IMR-90 (cell line): ENCODE measurements at regions not wholly inside any gene's neighbourhood (a gene's known extent, or its start where the extent isn't known, plus 50 kb on each side); places are given as distances from the start of the nearest gene placed in this dataset.

Experiments
- ATAC-seq: fragments of 200-7000 bp; cut with Tn5 transposase; 2 replicates; pipeline ENCODE4 v1.9.1; 2020; ENCODE audit warnings: low read depth, mild to moderate bottlenecking, moderate library complexity
- BruUV-seq: library from RNA; stranded (reverse); fragments of 400-500 nt; replicated peaks from 2 replicates; lab custom pipeline; 2021; lab: Mats Ljungman, UMichigan
- CTCF ChIA-PET: fragments of 300-600 bp; formaldehyde crosslinking; extraction: SDS; loops from one replicate; lab custom pipeline; 2021; ENCODE audit warnings: antibody characterized with exemption; lab: Yijun Ruan, JAX
- POLR2A ChIA-PET: fragments of 300-600 bp; sonication (Branson Sonifier 250); formaldehyde crosslinking; loops from one replicate; lab custom pipeline; 2022; ENCODE audit warnings: antibody characterized with exemption; ENCODE audit not compliant: unreplicated experiment; lab: Charles Lee
- DNase-seq: peaks from one replicate; pipeline ENCODE4 v3.0.0; 2013
- H2AFZ ChIP-seq: replicated peaks from 2 replicates; pipeline ENCODE3; 2013; ENCODE audit warnings: low read length, mild to moderate bottlenecking; ENCODE audit not compliant: poor library complexity
- H2AK5ac ChIP-seq: 2 replicates; pipeline ENCODE4 v1.6.1; 2013; ENCODE audit warnings: low read depth, low read length, inconsistent platforms
- H2AK9ac ChIP-seq: replicated peaks from 2 replicates; pipeline ENCODE3; 2013; ENCODE audit warnings: mild to moderate bottlenecking, low read depth, low read length, moderate library complexity; ENCODE audit not compliant: poor library complexity
- H2BK120ac ChIP-seq: 2 replicates; pipeline ENCODE4 v1.6.1; 2013; ENCODE audit warnings: low read depth, low read length, inconsistent platforms
- H2BK15ac ChIP-seq: 3 replicates; pipeline ENCODE4 v1.6.1; 2013; ENCODE audit warnings: low read depth, low read length, inconsistent platforms
- H2BK20ac ChIP-seq: 2 replicates; pipeline ENCODE4 v1.6.1; 2013; ENCODE audit warnings: low read depth, mild to moderate bottlenecking, inconsistent platforms, low read length, moderate library complexity
- H2BK5ac ChIP-seq: 2 replicates; pipeline ENCODE4 v1.6.1; 2013; ENCODE audit warnings: mild to moderate bottlenecking, low read depth, low read length, inconsistent platforms; ENCODE audit not compliant: poor library complexity, severe bottlenecking
- H3K14ac ChIP-seq: replicated peaks from 2 replicates; pipeline ENCODE4 v1.6.1; 2013; ENCODE audit warnings: low read depth, low read length, inconsistent platforms
- H3K18ac ChIP-seq: 2 replicates; pipeline ENCODE4 v1.6.1; 2013; ENCODE audit warnings: low read depth, low read length, control low read depth
- H3K23ac ChIP-seq: 2 replicates; pipeline ENCODE4 v1.6.1; 2013; ENCODE audit warnings: low read depth, low read length, inconsistent platforms
- H3K27ac ChIP-seq: 2 replicates; pipeline ENCODE4 v1.5.1; 2013; ENCODE audit warnings: mild to moderate bottlenecking, control low read depth, low read length; ENCODE audit not compliant: insufficient read depth
- H3K27me3 ChIP-seq: 2 replicates; pipeline ENCODE4 v1.6.1; 2013; ENCODE audit warnings: low read length; ENCODE audit not compliant: control insufficient read depth, insufficient read depth
- H3K36me3 ChIP-seq: 2 replicates; pipeline ENCODE4 v1.6.1; 2013; ENCODE audit warnings: low read length, mixed read lengths; ENCODE audit not compliant: control insufficient read depth, insufficient read depth
- H3K4ac ChIP-seq: 2 replicates; pipeline ENCODE4 v1.6.1; 2013; ENCODE audit warnings: low read depth, low read length, inconsistent platforms
- H3K4me1 ChIP-seq: 2 replicates; pipeline ENCODE4 v1.6.1; 2013; ENCODE audit warnings: low read length, mixed read lengths; ENCODE audit not compliant: control insufficient read depth, insufficient read depth
- H3K4me2 ChIP-seq: 2 replicates; pipeline ENCODE4 v1.6.1; 2013; ENCODE audit warnings: low read depth, mild to moderate bottlenecking, control low read depth, low read length, moderate library complexity
- H3K4me3 ChIP-seq: 2 replicates; pipeline ENCODE4 v1.5.1; 2013; ENCODE audit warnings: low read depth, mild to moderate bottlenecking, control low read depth, low read length, moderate library complexity; ENCODE audit not compliant: insufficient read depth
- H3K56ac ChIP-seq: 2 replicates; pipeline ENCODE4 v1.6.1; 2013; ENCODE audit warnings: low read length, inconsistent platforms; ENCODE audit not compliant: insufficient read depth; ENCODE audit errors: extremely low read depth
- H3K79me1 ChIP-seq, 2 experiments: 2 replicates each; pipeline ENCODE4 v1.6.1; 2013; ENCODE audit warnings: low read length in 2 of 2, inconsistent platforms in 1 of 2, low read depth in 1 of 2
- H3K9ac ChIP-seq: 2 replicates; pipeline ENCODE4 v1.6.1; 2013; ENCODE audit warnings: low read depth, low read length, control low read depth
- H3K9me1 ChIP-seq: 2 replicates; pipeline ENCODE4 v1.6.1; 2013; ENCODE audit warnings: low read length, inconsistent platforms; ENCODE audit not compliant: insufficient read depth
- H3K9me3 ChIP-seq: 2 replicates; pipeline ENCODE4 v1.6.1; 2013; ENCODE audit warnings: low read length; ENCODE audit not compliant: control insufficient read depth, insufficient read depth
- H4K20me1 ChIP-seq: 2 replicates; pipeline ENCODE4 v1.6.1; 2013; ENCODE audit warnings: low read length, inconsistent platforms; ENCODE audit not compliant: insufficient read depth
- H4K5ac ChIP-seq: 2 replicates; pipeline ENCODE4 v1.6.1; 2013; ENCODE audit warnings: mild to moderate bottlenecking, low read depth, low read length, control low read depth
- H4K8ac ChIP-seq, 2 experiments: 2 replicates each; pipeline ENCODE4 v1.6.1; 2013; ENCODE audit warnings: low read depth in 2 of 2, low read length in 2 of 2, control low read depth in 1 of 2, inconsistent platforms in 1 of 2
- H4K91ac ChIP-seq: 2 replicates; pipeline ENCODE4 v1.6.1; 2013; ENCODE audit warnings: low read depth, low read length, inconsistent platforms; ENCODE audit not compliant: insufficient read depth
- BHLHE40 ChIP-seq: fragments of 150-350 bp; IDR thresholded peaks from 2 replicates; pipeline ENCODE4 v1.6.1; 2016; ENCODE audit warnings: mild to moderate bottlenecking, low read depth, low read length
- CEBPB ChIP-seq: IDR thresholded peaks from 2 replicates; pipeline ENCODE4 v1.6.1; 2012; ENCODE audit warnings: low read depth, low read length, improper control_type of control experiment
- CHD1 ChIP-seq: IDR thresholded peaks from 2 replicates; pipeline ENCODE4 v1.6.1; 2012; ENCODE audit warnings: low read depth, low read length, improper control_type of control experiment
- CTCF ChIP-seq: conservative IDR thresholded peaks from 2 replicates; pipeline ENCODE4 v1.5.1; 2012; ENCODE audit warnings: mild to moderate bottlenecking, low read depth, low read length, improper control_type of control experiment
- FOS ChIP-seq: fragments of 150-350 bp; IDR thresholded peaks from 2 replicates; pipeline ENCODE4 v1.6.1; 2016; ENCODE audit warnings: low read depth, low read length
- MAFK ChIP-seq: IDR thresholded peaks from 2 replicates; pipeline ENCODE4 v1.6.1; 2012; ENCODE audit warnings: low read depth, low read length, improper control_type of control experiment
- MAZ ChIP-seq: IDR thresholded peaks from 2 replicates; pipeline ENCODE4 v1.6.1; 2012; ENCODE audit warnings: low read depth, mild to moderate bottlenecking, low read length, improper control_type of control experiment, moderate library complexity, borderline replicate concordance
- MXI1 ChIP-seq: IDR thresholded peaks from 2 replicates; pipeline ENCODE4 v1.6.1; 2012; ENCODE audit warnings: low read depth, mild to moderate bottlenecking, low read length, moderate library complexity, borderline replicate concordance
- NFE2L2 ChIP-seq: fragments of 150-350 bp; IDR thresholded peaks from 2 replicates; pipeline ENCODE4 v1.6.1; 2016; ENCODE audit warnings: low read depth, mild to moderate bottlenecking, low read length
- RAD21 ChIP-seq: IDR thresholded peaks from 2 replicates; pipeline ENCODE4 v1.6.1; 2012; ENCODE audit warnings: low read length, improper control_type of control experiment
- RCOR1 ChIP-seq: IDR thresholded peaks from 2 replicates; pipeline ENCODE4 v1.6.1; 2012; ENCODE audit warnings: mild to moderate bottlenecking, low read length, improper control_type of control experiment; ENCODE audit not compliant: insufficient replicate concordance
- RFX5 ChIP-seq: IDR thresholded peaks from 2 replicates; pipeline ENCODE4 v1.8.0; 2012; ENCODE audit warnings: low read depth, mild to moderate bottlenecking, low read length, moderate library complexity
- SMC3 ChIP-seq: fragments of 150-350 bp; IDR thresholded peaks from 2 replicates; pipeline ENCODE4 v1.6.1; 2016; ENCODE audit warnings: low read depth, mild to moderate bottlenecking, antibody characterized with exemption, low read length, moderate library complexity
- USF2 ChIP-seq: fragments of 150-350 bp; IDR thresholded peaks from 2 replicates; pipeline ENCODE4 v1.6.1; 2017; ENCODE audit warnings: mild to moderate bottlenecking, antibody characterized with exemption, low read length, low read depth
- WGBS, 2 experiments: methylation state at CpG; one replicate each; pipeline versions ENCODE4 v1.1.5 to v1.1.7; 2013; ENCODE audit warnings: missing lambda C conversion rate in 2 of 2; ENCODE audit not compliant: insufficient read length in 1 of 2; ENCODE audit errors: extremely low coverage in 2 of 2; 5-methylcytosine and 5-hydroxymethylcytosine counted together
- dilution Hi-C: fragments of 300-500 bp; cut with HindIII; formaldehyde crosslinking; loops from one replicate; pipeline ENCODE4 v1.14.3; 2018; ENCODE audit warnings: low sequenced_read_pairs; ENCODE audit not compliant: unreplicated experiment
- in situ Hi-C: fragments of 300-500 bp; cut with MboI; formaldehyde crosslinking; loops from 3 replicates; pipeline ENCODE4 v1.14.3; 2019; ENCODE audit warnings: low sequenced_read_pairs, inconsistent platforms, mixed read lengths
- intact Hi-C: fragments of 100-400 bp; cut with micrococcal nuclease; formaldehyde crosslinking; loops from 2 replicates; pipeline ENCODE4 v1.10.0; 2022
- TF ChIP-seq, protein P1 (sequence below): fragments of 150-350 bp; IDR thresholded peaks from 2 replicates; pipeline ENCODE4 v1.6.1; 2016; ENCODE audit warnings: low read depth, mild to moderate bottlenecking, low read length, moderate library complexity, borderline replicate concordance

DNA sequence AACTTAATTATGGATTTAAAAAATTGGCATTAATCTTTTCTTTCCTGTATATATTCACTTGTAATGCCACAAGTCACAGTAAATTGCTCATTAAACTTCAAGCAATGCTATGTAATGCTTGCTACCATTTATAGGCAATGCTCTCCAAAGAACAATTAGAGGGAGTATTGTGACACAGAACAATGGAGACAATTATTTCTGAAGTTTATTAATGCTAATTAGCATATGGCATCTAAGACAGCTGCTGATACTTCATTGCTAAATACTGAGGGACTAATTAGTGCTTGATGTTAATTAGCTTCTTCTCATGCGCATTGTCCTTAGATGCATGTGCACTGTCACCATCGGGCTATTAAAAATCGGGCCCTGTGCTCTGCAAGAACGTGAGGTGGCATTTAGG, 1012.8 kb downstream of the SOCS6 start:
- Histone ChIP-seq H3K27me3 (no peaks in the 10 kb centered on the region), H2AFZ (no peak overlapping the region), H2AK5ac (no peak overlapping the region), H3K79me1 (no peaks in the 10 kb centered on the region), H3K36me3 (no peaks in the 10 kb centered on the region), H4K20me1 (no peaks in the 10 kb centered on the region), H3K4ac (no peak overlapping the region), H3K9me1 (no peaks in the 10 kb centered on the region), H2BK15ac (no peak overlapping the region), H2AK9ac (no peak overlapping the region), H3K14ac (no peak overlapping the region), H4K5ac (no peak overlapping the region), H3K18ac (no peak overlapping the region), H3K4me3 (no peak overlapping the region), H3K9me3 (peaks cover 2% of the 10 kb centered on the region), H3K4me1 (no peaks in the 10 kb centered on the region), H3K27ac (no peak overlapping the region), H2BK120ac (no peak overlapping the region), H3K9ac (no peak overlapping the region), H2BK20ac (no peak overlapping the region), H4K8ac (no peak overlapping the region), H3K56ac (no peak overlapping the region), H3K4me2 (no peak overlapping the region), H3K23ac (no peak overlapping the region), H4K91ac (no peak overlapping the region), H2BK5ac (no peak overlapping the region)
- ChIA-PET POLR2A (no interaction called here), CTCF (no interaction called here)
- no peak for ATAC-seq
- TF ChIP-seq MXI1 (no peak), RAD21 (no peak), USF2 (no peak), FOS (no peak), BHLHE40 (no peak), CEBPB (no peak), SMC3 (no peak), RCOR1 (no peak), CTCF (no peak), RFX5 (no peak), MAZ (no peak), NFE2L2 (no peak), MAFK (no peak), CHD1 (no peak)
- TF ChIP-seq, protein P1, sequence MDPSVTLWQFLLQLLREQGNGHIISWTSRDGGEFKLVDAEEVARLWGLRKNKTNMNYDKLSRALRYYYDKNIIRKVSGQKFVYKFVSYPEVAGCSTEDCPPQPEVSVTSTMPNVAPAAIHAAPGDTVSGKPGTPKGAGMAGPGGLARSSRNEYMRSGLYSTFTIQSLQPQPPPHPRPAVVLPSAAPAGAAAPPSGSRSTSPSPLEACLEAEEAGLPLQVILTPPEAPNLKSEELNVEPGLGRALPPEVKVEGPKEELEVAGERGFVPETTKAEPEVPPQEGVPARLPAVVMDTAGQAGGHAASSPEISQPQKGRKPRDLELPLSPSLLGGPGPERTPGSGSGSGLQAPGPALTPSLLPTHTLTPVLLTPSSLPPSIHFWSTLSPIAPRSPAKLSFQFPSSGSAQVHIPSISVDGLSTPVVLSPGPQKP, result no peak
- dilution Hi-C loops (no loop called here), intact Hi-C loops (no loop called here), in situ Hi-C loops (no loop called here)
- no peak for DNase-seq
- no TSS peak for BruUV-seq
- WGBS, 2 experiments, result no CpG with 5 or more reads among the region's 4 CpGs
